Stimulated activated CD4-positive, alpha-beta T cell treated with anti-CD3 and anti-CD28 coated beads, Interleukin-1b, Interleukin-23, amount 100 ng/mL, for 4 hours (primary cell): ENCODE measurements at regions not wholly inside any gene's neighbourhood (a gene's known extent, or its start where the extent isn't known, plus 50 kb on each side); places are given as distances from the start of the nearest gene placed in this dataset.

Experiments used
- DNase-seq, 2 donors: peaks; one replicate each; pipeline ENCODE4 v3.0.0-alpha.2; 2020; ENCODE audit warnings: low read depth in 2 of 2

DNA sequence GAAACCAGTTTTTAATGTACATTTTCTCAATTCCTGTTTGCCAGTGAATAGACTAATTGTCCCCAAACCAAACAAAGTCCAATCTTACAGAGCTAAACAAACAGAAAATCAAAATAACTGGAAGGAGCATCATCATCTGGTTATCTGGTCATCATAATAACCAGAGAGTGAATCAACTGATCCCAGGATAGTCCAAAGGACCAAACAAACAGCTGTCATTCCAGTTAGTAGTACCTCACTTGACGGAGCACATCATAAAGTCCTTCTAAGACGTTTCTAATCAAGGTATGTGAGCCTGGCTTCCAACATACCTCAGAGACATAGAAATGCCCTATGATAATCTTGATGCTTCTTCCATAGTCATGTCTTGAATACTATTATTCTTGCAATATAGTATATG, 240.5 kb downstream of the LTN1 start:
- no peak for DNase-seq

DNA sequence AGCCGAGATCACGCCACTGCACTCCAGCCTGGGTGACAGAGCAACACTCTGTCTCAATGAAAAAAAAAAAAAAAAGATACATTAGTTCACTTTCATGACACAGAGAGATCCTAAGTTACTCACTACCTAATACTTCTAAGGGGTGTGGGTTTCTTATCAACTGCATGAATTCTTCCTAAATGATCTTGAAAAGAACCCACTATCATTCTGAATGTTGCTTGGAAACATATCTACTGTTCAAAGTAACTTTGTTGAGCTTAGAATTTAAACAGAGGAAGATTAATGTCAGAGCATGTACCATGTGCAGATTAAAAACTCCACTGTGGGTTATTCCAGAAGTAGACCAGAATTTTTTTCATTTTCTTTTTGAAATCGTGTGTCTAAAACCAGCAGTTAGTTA, 241.5 kb downstream of the LTN1 start:
- DNase-seq: no peak

DNA sequence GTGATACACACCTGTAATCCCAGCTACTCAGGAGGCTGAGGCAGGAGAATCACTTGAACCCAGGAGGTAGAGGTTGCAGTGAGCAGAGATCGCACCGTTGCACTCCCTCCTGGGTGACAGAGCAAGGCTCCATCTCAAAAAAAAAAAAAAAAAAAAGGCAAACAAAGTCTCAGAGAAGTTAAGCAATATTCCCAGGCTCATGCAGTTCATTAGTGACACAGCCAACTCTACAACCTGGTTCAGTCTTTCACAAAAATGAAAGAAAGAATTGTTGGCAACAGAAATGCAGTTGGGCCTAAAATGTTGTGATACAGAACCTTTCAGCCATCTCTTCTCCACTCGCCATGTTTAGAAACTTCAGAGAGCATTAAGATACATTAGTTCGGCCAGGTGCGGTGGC, 242.1 kb downstream of the LTN1 start:
- no peak for DNase-seq

DNA sequence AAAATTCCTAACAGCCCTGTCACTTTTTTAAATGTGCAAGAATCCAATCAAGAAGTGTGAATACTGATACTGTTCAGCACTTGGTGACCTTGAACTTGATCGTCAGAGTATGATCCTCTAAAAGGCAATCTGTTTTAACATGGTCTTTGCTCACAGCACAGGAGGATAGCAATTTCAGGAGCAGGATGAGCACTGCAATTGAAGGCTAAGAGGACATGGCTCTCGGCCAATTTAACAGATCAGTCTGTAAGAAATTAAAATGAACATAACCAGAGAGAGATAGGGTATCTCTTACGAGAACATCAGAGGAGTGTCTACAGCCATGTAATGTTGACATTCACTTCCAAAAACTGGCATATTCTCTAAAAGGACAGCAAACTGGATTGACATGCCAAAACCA, 243.1 kb downstream of the LTN1 start:
- no peak for DNase-seq

DNA sequence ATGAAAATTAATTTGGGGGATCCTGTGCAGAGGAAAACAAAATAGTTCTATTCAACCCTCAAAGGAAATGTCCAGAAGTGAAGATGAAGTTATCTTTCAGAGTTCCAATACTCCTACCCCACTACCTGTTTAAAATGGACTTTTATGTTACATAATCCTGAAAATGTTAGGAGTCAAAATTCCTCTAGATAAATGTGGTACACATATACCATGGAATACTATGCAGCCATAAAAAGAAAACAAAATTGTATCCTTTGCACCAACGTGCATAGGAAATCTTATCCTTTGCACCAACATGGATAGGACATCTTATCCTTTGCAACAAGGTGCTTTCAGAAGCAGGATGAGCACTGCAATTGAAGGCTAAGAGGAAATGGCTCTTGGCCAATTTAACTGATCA, 245.2 kb downstream of the LTN1 start:
- DNase-seq: no peak

DNA sequence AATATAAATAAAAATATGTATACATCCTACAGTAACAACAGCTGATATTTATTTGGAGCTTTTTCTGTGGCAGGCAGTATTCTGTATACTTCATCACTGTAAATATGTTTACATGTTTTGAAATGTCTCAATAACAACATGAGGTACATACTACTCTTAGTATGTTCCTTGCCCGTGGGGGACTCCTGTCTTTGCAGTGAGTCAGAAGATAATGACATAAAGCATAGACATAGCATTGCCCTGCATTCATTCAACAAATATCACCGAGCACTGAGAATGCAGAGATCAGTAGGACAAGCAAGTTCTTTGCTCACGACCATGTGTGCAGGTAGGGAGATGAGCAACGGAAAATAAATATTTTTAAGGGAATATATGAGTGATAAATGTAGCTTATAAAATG, 246.5 kb downstream of the LTN1 start:
- no peak for DNase-seq

DNA sequence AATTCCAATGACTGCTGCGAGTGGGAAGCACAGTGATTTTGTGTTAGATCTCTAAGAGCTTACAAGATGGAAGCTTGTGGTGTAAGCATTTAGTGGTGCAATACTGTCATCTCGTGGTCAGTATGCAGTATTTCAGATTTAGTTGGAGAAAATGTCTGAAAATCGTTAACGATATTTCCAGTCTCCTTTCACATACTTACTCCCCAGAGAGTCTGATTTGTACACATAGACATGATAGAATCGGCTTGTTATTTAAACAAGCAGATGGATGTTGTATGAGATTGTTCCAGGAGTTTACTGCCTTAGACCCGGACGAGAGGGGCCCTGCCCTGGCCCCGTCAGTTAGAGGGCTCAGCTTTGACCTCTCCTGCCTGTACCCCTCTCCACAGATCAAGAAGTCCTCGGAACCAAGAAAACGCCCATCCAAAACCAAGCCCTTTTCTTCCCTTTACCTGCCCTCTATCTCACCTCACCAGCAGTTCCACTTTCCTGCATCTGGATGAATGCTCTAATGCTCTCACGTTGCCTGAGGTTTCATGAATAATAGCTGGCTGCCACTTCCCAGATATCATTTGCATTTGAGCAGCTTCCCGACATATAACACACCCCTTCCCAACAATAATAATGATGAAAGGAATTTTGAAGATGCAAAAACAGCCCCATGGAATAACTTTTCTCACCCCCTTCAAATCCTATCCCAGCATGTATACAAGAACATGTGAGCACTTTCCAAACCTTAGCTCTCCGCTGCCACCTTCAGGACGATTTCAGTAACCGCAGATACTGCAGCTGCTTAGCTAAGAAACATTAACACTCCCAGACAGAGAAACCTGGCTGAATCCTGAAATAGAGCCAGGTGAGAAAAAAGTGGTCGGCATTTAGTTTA, 247.3 kb downstream of the LTN1 start:
- DNase-seq: peak; percentile 39 to 59

DNA sequence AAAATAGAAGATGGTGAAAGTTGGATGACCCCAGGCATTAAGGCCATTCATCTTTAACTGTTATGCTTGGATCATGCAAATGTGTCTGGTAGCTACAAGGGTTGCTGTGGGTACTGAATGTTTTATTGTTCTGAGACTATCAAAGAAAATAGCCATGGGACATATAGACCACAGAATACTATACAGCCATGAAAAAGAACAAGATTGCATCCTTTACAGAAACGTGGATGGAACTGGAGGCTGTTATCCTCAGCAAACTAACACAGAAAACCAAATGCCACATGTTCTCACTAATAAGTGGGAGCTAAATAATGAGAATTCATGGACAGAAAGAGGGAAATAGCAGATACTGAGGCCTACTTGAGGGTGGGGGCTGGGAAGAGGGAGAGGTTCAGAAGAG, 249.0 kb downstream of the LTN1 start:
- no peak for DNase-seq

DNA sequence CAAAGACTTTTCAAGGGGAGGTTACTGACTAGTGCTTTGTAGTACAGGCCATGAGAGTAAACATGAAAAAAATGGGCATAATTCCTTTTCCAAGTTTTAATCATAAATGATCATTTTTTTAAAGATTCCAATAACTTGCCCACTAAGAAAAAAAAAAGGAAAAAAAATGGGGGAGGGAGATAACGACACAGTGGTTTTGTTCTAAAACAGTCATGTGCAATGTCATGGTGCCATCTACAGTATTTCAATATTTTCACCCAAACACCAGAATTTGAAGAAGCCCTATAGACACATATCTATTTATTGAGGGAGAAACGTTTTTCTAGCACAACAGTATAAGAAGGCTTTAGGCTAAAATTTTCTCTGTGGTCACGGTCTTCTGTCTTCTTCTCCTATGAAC, 250.2 kb downstream of the LTN1 start:
- no peak for DNase-seq

DNA sequence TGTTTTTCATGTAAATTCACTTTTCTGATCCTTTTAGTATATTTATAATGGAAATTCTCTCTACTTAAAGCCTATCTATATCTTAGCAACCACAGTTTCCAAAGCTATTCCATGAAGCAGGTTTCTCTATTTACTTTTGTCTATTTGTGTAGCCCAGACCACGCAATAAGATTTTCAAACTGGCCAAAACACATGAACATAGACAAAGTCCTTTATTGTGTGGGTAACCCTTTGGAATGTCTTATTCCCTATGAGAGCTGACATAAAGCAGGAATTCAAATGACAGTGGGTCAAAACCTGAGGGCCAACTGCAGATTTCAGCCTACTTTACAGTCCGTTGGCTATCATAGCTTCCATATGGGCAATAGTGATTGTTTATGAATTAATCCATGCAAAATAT, 252.6 kb downstream of the LTN1 start:
- DNase-seq: no peak

DNA sequence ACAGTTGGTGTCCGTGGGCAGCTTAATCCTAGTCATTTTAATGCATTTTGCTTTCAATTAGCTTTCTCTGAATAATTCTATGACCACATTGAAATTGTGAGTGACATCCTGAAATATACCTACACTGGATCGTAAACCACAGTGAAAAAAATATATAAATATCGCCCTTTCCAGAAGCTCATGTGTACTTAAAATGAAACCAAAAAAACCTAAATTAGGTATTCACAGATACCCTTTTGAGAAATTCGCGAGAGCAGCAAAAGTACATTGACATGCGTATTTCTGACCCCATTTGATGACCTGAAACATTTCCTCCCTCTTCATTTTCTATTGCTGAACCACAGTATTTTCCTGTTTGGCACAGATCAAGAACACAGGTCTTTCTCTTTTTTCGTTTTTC, 253.8 kb downstream of the LTN1 start:
- DNase-seq: no peak

DNA sequence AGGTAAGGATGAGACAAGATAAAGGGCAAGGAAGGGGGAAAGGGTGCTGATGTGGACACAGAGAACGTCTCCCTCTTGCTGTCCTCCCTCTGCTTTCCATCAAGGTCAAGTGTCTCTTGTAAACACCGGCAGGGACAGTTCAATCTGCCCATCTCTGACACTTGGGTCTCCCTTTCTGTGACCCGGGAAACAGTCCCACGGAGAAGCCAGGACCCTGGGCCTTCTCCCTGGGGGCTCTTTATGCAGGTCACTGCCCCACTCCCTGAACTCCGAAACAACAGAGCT, 254.3 kb downstream of the LTN1 start:
- DNase-seq: no peak

DNA sequence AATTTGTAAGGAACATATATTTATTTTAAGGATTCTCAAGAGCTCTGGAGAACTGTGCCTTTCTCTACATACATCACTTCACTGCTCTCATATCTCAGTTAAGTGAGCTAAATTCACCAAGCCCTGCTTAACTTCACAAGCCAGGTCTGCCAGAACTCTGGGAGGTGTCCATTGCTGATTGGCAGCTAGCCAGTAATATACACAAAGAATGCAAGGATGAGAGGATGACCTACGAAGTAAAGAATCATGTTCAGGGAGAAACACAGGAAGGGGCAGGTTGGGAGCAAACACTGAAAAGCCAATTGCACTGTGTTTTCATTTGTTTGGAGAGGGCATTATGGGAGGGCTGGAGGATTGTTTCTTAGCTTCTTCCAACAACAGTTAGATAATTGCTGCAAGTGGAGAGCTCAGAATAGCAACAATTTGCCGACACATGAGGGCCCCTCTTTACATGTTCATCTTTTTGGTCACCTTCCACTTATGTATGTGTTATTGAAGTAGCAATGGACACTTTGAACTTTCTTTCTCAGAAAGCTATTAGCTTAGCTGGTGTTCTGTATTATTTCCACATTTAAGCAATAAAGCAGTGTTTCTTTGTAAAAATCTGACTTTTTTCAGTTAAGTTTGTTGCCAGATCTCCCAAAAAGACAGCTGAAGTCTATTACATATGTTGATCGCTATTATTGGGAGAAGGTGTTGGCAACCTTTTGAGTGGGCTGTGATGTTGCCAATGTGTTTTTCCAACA, 254.8 kb downstream of the LTN1 start:
- no peak for DNase-seq

DNA sequence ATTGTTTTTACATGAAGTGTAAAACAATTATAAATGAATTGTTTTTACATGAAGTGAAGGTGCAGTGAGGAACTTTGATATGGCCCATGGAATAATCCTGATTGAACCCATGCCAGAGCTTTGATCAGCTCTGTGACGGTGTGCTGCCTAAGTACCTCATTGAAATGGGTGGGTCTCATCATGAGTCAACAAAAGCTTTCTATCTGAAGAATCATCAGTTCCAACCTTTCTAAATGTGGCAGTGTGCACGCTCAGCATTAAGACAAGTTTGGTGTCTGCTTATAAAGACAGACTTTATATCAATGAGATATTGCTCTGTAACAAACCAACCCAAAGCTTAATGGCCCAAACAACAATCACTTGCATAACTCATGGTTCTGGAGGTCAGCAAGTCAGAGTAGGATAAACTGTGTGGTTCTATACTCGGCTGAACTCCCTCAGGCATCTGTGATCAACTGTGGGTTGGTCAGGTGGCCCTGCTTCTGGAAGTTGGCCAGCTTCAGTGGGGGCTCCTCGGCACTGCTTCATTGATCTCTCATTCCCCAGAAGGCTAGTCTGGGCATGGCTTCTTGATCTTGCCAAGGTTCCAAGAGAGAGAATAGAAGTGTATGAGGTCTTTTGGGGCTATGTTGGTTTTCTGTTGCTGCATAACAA, 258.0 kb downstream of the LTN1 start:
- DNase-seq: no peak

DNA sequence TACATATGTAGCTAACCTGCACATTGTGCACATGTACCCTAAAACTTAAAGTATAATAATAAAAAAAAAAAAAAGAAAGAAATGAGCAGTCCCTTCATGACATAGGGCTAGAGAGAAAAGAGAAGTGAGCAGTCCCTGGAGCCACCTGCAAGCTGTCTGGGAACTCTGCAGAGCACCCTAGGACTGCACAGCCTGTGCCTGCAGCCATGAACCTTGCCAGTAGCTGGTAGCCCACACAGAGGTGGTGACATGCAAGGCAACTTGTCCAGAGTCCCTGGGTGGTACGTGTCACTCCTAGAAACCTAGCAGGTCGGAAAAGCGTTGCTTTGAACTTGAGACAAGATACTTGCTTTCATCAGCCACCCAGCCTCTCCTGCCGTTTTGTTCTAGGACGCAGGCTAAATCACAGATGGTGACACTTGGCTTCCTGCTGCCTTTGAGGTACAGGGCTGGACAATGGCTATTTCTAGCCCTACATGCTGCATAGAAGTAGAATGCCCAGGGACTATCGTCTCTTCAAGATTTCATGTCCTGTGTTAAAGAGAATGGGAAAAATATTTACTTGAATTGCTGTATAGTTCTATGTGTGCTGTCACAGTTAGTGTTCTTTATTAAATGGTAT, 260.9 kb downstream of the LTN1 start:
- no peak for DNase-seq

DNA sequence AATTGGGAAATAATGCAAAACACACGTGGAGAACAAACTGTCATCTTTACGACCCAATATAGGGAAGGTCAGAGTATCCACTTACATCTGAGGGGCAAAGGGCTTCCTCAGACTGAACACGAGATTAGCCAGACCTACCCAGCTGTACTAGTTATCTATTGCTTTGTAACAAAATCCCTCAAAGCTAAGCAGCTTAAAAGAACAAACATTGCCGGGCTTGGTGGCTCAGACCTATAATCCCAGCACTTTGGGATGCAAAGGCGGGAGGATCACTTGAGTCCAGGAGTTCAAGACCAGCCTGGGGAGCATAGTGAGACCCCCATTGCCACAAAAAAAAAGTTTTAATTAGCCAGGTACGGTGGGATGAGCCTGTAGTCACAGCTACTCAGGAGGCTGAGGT, 262.8 kb downstream of the LTN1 start:
- DNase-seq: no peak

DNA sequence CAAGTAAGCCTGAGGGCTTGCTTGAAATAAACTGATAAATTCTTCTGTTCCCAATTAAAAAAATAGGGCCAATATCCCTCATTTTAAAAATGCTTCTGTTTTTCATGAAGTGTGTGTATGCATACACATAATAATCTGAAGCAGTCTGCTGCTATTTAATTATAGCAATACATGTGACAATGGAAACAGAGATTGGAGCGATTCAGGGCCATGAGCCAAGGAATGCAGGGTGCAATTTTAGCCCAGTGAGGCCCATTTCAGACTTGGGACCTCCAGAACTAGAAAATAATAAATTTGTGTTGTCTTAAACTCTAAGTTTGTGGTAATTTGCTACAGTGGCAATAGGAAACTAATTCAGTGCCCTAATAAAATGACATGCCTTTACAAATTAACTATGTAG, 264.9 kb downstream of the LTN1 start:
- DNase-seq: no peak

DNA sequence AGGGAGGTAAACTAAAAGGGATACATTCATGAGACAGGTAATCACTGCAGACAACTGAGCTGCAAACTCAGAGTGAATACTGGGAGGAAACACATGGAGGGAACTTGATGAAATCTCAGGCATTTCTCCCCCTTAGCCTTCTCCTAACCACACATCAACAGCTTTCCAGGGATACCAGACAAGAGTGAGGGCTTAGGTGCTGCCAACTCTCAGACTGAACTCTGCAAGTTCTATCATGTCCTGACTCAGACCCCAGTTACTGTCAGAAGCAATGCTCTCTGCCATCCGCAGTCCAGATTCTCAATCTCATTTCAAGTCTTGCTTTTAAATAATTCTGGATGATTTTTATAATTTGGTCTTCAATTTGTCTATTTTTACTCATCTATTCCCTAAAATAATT, 267.3 kb downstream of the LTN1 start:
- no peak for DNase-seq

DNA sequence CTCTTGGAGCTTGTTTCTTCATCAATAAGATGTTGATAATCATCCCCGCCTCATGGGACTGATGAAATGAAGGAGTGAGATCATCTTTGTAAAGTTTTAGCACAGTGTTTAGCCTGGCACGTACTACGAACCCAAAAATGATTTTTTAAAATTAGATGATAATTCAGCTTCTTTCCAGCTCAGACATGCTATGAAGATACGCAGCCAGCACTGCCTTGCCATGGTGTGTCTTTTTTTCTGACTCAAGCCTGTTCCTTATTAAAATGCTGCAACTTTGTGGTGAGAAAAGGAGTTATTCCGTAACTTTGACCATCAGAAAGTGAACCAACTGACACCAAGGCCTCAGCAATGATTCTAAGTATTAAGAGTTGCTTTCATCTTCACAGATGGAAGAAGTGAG, 269.0 kb downstream of the LTN1 start:
- DNase-seq: no peak

DNA sequence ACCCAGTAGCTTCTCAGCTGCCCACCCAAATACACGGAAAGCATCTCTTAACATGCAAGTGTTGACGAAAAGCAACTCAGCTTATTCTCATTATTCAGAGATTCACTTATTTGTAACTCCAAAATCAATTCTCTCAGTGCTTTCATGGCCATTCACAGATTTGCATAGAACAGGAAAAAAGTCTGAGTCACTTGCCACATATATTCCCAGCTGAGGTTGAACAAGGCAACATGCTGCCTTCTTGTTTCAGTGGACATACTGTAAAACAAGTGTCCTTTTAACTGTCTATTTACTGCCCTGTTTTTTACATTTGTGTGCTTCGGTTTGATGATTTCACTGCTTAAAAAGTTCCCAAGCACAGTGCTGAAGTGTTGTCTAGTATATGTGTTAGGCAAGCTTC, 273.0 kb downstream of the LTN1 start:
- no peak for DNase-seq

DNA sequence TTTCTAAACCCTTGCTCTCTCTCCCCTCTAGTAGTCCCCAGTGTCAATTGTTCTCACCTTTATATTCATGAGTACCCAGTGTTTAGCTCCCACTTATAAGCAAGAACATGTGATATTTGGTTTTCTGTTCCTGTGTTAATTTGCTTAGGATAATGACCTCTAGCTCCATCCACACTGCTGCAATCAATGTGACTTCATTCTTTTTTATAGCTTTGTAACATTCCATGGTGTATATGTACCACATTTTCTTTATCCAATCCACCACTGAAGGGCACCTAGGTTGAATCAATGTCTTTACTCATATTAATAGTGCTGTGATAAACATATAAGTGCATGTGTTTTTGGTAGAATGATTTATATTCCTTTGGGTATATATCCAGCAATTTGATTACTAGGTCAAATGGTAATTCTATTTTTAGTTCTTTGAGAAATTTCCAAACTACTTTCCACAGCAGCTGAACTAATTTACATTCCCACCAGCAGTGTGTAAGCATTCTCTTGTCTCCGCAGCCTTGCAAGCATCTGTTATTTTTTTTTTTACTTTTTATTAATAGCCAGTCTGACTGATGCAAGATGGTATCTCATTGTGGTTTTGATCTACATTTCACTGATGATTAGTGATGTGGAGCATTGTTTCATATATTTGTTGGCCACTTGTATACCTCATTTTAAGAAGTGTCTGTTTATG, 277.8 kb downstream of the LTN1 start:
- DNase-seq: no peak

DNA sequence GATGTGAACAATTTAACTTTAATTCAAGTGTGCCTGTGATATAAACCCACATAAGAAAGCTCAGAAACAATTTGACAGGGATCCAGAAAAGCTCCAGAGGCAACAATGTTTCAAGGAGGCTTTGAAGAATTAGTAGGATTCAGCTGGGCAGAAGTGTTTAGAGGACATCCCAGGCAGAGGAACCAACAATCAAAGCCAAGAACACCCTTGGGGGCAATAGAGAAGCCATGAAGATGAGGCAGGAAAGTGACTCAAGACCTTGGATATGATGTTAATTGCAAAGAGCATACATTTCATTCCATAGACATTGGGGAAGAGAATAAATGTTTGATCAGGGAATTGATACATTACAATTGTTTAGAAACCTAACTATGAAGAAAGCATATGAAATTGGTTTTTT, 280.3 kb downstream of the LTN1 start:
- no peak for DNase-seq
